Activated T-cell treated with anti-CD3 and anti-CD28 coated beads, Interleukin-2, amount 50 U/mL, for 72 hours (primary cell): ENCODE measurements at regions not wholly inside any gene's neighbourhood (a gene's known extent, or its start where the extent isn't known, plus 50 kb on each side); places are given as distances from the start of the nearest gene placed in this dataset.

ENCODE experiments used
- ATAC-seq, 2 donors: fragments of 150-1000 bp; cut with Tn5 transposase; replicated peaks in 1 of 2; 2 replicates each; pipeline ENCODE4 v1.10.0; 2021; ENCODE audit warnings: moderate library complexity in 2 of 2, mild to moderate bottlenecking in 1 of 2
- DNase-seq, 2 donors: peaks; one replicate each; pipeline ENCODE4 v3.0.0; 2021 to 2022; ENCODE audit warnings: mixed read lengths in 1 of 2
- H3K27ac Mint-ChIP-seq: one replicate; pipeline ENCODE4 v1.8.0; 2022; ENCODE audit warnings: mild to moderate bottlenecking, moderate library complexity, mixed read lengths
- H3K27me3 Mint-ChIP-seq: one replicate; pipeline ENCODE4 v1.8.0; 2022; ENCODE audit warnings: low read depth, mixed read lengths
- H3K36me3 Mint-ChIP-seq, 2 donors: one replicate each; pipeline ENCODE4 v1.8.0; 2022; ENCODE audit warnings: mixed read lengths in 2 of 2, mild to moderate bottlenecking in 1 of 2; ENCODE audit not compliant: insufficient read depth in 2 of 2
- H3K4me1 Mint-ChIP-seq: one replicate; pipeline ENCODE4 v1.8.0; 2022; ENCODE audit warnings: low read depth, mixed read lengths
- H3K4me3 Mint-ChIP-seq, 2 donors: one replicate each; pipeline ENCODE4 v1.8.0; 2022; ENCODE audit warnings: mild to moderate bottlenecking in 2 of 2, mixed read lengths in 2 of 2, moderate library complexity in 2 of 2
- H3K9me3 Mint-ChIP-seq, 2 donors: one replicate each; pipeline ENCODE4 v1.8.0; 2022; ENCODE audit warnings: mixed read lengths in 2 of 2

DNA sequence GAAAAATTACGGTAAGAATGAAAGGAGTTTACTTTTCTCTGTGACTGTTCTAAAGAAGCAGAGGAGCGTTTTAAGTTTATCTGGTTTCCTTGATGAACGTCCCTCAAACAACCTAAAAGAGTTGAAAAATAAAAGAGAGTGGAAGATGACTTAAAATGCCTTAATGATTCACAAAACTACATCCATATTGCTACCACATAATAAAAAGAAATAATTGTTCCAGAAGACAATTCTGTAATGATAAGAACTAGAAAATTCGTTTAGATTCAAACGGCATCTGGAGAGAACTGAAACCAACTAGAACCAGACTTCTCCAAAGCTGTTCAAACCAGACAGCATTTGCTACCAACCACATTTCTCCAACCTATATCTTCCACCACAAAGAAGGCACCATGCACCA lies 68.1 kb downstream of the TEKT4 start:
- no peaks in the 10 kb centered on the region for H3K36me3 Mint-ChIP-seq
- H3K27me3 Mint-ChIP-seq = peaks cover 26% of the 10 kb centered on the region
- H3K4me1 Mint-ChIP-seq = no peaks in the 10 kb centered on the region
- ATAC-seq (no peak), DNase-seq (no peak)
- H3K27ac Mint-ChIP-seq = no peak overlapping the region
- H3K9me3 Mint-ChIP-seq = no peaks in the 10 kb centered on the region
- no peak overlapping the region for H3K4me3 Mint-ChIP-seq

DNA sequence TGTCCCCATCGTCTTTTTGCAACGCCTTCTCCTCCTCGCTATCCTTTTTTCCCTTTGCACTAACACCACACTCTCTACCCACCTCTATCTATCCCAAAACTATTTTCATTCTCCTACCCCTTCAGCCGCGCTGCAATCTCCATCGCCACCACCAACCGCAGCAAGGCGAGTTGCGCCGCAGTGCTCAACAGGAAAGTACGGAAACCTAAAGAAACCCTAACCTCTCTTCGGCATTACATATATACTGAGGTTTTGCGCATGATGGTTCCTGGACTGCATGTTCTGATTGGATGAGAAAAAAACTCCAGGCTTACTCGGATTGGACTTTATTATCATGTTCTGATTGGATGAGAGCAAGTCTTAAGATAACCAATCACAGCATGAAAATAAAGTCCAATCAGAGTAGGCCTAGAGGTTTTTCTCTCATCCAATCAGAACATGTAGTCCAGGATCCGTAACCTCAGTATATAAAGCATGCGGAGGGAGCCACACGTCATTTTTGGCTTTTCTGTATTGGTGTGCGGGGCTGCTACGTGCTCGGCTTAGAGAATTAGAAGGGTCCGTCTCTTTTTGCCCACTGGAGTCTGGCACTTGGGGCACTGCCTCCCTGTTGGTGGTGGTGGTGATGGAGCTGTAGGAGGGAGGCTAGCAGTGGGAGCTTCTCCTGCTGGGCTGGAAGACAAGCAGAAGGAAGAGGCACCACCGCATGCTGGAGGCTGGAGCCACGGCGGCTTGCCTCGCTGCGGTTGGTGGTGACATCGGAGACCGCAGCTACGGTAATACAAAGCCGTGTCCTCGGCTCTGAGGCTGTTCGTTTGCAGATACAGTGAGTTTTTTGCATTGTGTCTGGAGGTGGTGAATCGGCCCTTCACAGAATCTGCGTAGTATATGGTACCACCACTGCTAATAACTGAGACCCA lies 76.1 kb downstream of the TEKT4 start:
- no peaks in the 10 kb centered on the region for H3K4me1 Mint-ChIP-seq
- ATAC-seq = no peak
- no peak overlapping the region for H3K27ac Mint-ChIP-seq
- H3K27me3 Mint-ChIP-seq = peaks cover 12% of the 10 kb centered on the region
- H3K36me3 Mint-ChIP-seq = no peaks in the 10 kb centered on the region
- DNase-seq = no peak
- H3K4me3 Mint-ChIP-seq = no peak overlapping the region
- peaks cover 0 to 2% of the 10 kb centered on the region in 2 donors for H3K9me3 Mint-ChIP-seq

DNA sequence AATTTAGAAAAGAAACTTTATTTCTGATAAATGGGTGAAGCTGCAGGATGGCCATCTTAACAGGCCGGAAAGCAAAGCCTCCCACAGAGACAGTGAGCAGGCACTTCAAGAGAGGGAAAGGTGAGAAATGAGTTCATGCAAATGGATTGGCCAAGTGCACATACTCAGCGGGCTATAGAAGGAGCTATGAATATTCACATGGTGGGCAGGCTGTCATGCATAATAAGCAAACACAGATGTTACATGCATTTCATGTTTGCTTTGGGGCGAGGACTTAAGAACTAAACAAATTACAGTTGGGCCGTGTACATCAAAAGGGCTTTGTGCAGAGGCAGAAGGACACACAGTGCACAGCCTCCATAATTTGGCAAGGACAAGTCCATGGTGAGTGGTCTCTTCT lies 69.8 kb upstream of the MAL start:
- no peaks in the 10 kb centered on the region for H3K9me3 Mint-ChIP-seq
- H3K27me3 Mint-ChIP-seq = peaks cover 41% of the 10 kb centered on the region
- H3K27ac Mint-ChIP-seq = no peak overlapping the region
- ATAC-seq (no peak), DNase-seq (no peak)
- no peaks in the 10 kb centered on the region for H3K4me1 Mint-ChIP-seq
- no peaks in the 10 kb centered on the region for H3K36me3 Mint-ChIP-seq
- no peak overlapping the region for H3K4me3 Mint-ChIP-seq

DNA sequence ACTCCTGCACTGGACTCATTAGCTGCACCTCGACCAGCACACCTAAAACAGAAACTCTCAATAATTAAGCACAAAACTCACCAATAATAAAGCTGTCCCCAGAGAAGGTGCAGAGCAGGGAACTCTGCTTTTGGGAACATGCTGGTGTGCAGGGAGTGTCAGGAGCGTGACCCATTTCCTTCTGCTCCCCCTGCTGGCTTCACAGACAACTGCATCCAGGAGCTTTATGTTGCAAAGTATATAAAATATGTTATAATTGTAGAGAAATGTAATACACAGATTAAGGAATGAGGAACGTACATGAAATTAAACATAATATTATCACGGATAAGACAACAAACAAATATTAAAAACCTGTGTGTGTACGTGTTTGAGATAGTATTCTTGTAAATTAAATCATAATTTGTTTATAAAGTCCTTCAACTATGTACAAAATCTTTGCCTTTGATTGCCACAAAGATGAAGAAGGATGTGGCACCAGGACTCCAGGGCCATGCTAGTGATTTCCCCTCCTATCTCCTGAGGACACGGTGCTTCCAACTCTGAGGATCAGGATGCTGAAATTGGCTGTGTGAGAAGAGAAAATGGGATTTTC lies 68.6 kb upstream of the MAL start:
- ATAC-seq (no peak), DNase-seq (peak; percentile 36 to 37)
- Mint-ChIP-seq H3K36me3 (no peaks in the 10 kb centered on the region), H3K9me3 (no peaks in the 10 kb centered on the region), H3K4me1 (no peaks in the 10 kb centered on the region), H3K27me3 (peaks cover 53% of the 10 kb centered on the region), H3K27ac (no peak overlapping the region), H3K4me3 (no peak overlapping the region)

DNA sequence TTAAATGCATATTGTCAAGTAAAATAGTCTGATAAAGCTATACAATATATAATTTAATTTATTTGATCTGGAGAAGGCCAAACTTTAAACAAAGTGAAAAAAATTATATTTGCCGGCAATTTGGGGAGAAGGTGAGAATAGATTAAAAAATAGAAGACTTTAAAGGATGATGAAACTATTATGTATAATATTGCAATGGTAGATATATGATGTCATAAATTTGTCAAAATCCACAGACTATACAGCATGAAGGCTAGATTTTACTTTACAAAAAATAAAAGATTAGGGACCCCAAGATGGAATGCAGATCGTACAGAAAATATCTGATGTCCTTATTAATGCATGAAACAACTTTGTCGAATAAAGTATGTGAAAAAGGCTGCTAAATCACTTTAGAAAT lies 67.3 kb upstream of the MAL start:
- DNase-seq (no peak), ATAC-seq (no peak)
- no peaks in the 10 kb centered on the region for H3K4me1 Mint-ChIP-seq
- H3K9me3 Mint-ChIP-seq = no peaks in the 10 kb centered on the region
- H3K36me3 Mint-ChIP-seq = no peaks in the 10 kb centered on the region
- H3K27me3 Mint-ChIP-seq = peaks cover 45% of the 10 kb centered on the region
- no peak overlapping the region for H3K27ac Mint-ChIP-seq
- H3K4me3 Mint-ChIP-seq = no peak overlapping the region

DNA sequence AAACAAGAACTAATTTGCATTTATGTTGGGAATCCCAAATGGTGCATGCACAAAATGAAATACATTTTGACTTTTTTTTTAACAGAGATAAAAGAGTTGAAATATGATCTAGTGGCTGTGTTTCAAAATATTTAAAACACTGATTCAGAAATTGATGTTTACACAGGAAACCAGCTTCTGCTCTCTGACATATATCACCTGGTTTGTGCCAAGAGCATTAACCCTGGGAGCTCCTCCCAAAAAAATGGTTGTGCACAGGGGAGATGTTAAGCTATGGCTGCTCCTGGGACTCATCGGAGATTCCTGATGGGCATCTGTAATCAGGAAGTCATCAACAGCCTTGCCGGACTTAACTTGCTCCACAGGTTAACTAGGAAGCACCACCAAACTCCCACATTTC lies 65.2 kb upstream of the MAL start:
- H3K27me3 Mint-ChIP-seq = peaks cover 55% of the 10 kb centered on the region
- H3K27ac Mint-ChIP-seq = no peak overlapping the region
- DNase-seq = no peak
- no peak overlapping the region for H3K4me3 Mint-ChIP-seq
- H3K9me3 Mint-ChIP-seq = no peaks in the 10 kb centered on the region
- no peak for ATAC-seq
- H3K36me3 Mint-ChIP-seq = no peaks in the 10 kb centered on the region
- H3K4me1 Mint-ChIP-seq = no peaks in the 10 kb centered on the region

DNA sequence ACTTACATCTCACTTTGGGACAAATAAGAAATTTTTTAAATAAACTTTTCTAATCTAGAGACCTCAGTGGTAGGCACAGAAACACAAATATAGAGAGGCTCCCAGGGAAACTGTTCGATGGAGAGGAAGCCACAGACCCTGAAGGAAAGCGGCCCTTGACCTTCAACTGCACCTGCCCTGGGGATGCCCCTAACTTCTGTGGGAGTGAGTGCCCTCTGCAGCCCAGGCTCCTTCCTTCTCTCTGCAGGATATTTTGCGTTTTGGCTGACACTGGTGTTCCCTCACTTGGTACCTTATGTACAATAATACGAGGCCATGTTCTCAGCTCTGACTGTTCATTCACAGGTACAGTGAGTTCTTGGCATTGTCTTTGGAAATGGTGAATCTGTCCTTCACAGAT lies 64.8 kb upstream of the MAL start:
- DNase-seq = no peak
- Mint-ChIP-seq H3K4me3 (no peak overlapping the region), H3K36me3 (no peaks in the 10 kb centered on the region), H3K4me1 (no peaks in the 10 kb centered on the region), H3K9me3 (no peaks in the 10 kb centered on the region), H3K27ac (no peak overlapping the region), H3K27me3 (peaks cover 55% of the 10 kb centered on the region)
- no peak for ATAC-seq

DNA sequence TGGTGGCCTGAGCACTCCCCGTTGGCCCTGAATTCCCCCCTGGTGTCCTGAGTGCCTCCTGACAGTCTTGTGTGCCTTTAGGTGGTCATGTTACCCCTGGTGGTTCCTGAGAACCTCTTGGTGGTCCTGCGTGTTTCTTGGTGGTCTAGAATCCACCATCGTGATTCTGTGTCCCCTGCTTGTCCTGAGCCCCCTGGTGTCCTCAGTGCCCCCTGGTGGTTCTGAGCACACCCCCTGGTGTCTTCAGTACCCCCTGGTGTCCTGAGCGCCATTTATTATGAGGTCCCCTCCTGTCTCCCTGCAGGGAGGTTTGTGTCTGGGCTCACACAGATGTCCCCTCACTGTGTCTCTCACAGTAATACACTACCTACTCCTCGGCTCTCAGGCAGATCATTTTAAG lies 61.3 kb upstream of the MAL start:
- Mint-ChIP-seq H3K27ac (no peak overlapping the region), H3K9me3 (no peaks in the 10 kb centered on the region), H3K36me3 (no peaks in the 10 kb centered on the region), H3K4me3 (no peak overlapping the region), H3K4me1 (no peaks in the 10 kb centered on the region), H3K27me3 (peaks cover 51% of the 10 kb centered on the region)
- DNase-seq (no peak), ATAC-seq (no peak)

DNA sequence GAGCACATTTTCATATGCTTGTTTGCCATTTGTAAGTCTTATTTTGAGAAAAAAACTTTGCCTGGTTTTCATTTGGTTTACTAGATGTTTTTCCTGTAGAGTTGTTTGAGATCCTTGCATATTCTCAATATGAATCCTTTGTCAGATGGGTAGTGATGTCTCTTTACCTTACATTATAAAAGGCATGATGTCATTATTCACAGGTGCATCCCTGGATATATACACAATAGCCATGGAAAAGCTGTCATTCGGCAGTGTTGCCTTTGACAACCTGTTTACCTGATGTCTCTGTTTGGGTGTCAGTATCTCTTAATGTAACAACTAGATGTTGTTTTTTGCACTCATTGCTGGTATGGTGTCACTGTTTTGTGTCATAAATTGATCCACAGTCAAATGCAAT lies 58.8 kb upstream of the MAL start:
- no peaks in the 10 kb centered on the region for H3K9me3 Mint-ChIP-seq
- H3K27me3 Mint-ChIP-seq = peaks cover 42% of the 10 kb centered on the region
- no peak overlapping the region for H3K4me3 Mint-ChIP-seq
- DNase-seq = no peak
- no peaks in the 10 kb centered on the region for H3K4me1 Mint-ChIP-seq
- no peak overlapping the region for H3K27ac Mint-ChIP-seq
- no peak for ATAC-seq
- H3K36me3 Mint-ChIP-seq = no peaks in the 10 kb centered on the region

DNA sequence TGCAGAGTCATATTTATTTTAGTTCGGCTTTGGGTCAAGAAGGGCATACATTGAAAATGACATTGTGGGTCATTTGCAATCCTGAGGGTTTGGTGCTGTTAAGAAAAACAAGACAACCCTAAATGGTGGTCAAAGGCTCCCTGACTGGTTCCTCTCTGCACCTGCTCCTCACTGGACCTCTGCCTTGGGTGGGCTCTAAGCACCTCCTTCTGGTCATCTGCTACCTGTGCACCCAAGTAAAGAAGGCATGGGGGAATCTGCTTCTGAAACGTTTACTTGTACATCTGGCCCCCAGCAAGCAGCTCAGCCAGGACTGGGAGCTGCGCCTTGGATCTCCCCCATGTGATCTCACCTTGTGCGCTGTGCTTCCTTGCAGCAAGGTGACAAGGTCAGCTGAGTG lies 55.2 kb upstream of the MAL start:
- ATAC-seq (no peak), DNase-seq (no peak)
- Mint-ChIP-seq H3K4me1 (no peaks in the 10 kb centered on the region), H3K9me3 (no peaks in the 10 kb centered on the region), H3K36me3 (no peaks in the 10 kb centered on the region), H3K4me3 (no peak overlapping the region), H3K27me3 (peaks cover 35% of the 10 kb centered on the region), H3K27ac (no peak overlapping the region)
